NAMALWA (cell line): ENCODE measurements at regions not wholly inside any gene's neighbourhood (a gene's known extent, or its start where the extent isn't known, plus 50 kb on each side); places are given as distances from the start of the nearest gene placed in this dataset.

Experiments
- DNase-seq: peaks from one replicate; pipeline ENCODE4 v3.0.0-alpha.2; 2015; ENCODE audit warnings: low spot score

DNA sequence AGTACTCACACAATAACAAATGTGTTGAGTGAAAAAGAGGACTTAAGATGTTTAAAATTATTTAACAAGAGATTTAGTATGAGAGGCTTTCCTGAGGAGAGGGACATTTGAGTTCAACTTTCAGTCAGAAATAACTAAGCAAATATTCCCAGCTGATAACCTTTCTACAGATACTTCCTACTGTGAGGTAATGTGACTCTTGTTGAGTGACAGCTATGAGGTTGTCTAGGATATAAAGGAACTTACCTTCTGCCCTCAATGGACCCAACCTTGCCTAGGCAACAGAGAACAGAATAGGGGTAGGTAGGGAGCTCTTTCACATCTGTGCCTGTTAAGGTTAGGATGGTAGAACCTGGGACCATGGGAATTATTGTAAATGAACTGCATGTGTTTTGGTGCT is 54.7 kb downstream of the GLUD2 start:
- DNase-seq = no peak

DNA sequence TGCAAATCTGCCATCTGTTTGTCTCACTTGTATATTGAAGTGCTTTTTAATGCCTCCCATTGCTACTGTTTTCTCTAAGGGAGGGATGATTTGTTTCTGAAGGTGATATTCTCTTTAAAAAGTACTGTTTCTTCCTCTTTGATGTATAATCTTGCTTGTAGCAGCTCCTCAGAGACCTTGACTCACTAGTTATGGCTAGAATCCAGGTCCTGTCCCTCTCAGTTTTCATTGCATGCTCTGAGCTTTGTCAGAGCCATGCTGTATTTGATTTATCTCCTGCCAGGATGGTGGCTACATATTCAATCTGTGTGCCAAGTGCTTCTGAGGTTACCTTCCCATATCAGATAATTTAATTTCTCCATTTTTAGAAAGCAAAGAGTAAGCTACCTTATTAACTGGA is 56.0 kb downstream of the GLUD2 start:
- no peak for DNase-seq

DNA sequence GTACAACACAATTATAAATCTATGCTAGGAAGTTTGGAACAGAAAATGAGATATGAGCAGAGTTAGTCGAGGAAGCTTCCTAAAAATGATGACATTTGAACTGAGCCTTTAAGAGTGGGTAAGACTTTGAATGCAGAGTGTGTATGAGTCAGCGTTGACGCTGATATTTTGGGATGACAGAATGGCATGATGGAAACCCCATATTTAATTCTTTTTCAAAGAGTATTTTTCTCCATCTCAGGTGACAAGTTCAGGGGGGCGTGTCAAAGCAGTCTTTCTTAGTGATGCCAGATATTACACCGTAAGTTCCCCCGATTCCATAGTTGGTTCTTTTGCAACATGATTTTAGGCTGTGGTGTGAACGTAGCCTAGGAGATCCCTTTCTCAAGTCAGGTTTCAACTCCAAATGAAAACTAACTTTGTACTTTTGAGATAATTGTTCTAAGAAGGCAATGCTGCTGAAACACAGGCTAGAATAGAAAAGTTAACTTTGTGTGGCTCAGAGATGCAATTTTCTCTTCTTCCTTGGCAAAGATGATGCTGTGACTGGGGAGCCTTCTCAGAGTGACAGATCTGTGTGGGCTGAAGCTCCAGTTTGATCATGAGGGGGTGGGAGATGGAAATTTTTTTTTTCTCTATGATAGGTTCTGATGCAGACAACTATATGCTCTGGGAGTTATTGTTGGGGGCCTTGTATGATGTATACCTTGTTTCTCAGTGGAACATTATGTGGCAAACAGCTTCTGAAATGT is 59.2 kb downstream of the GLUD2 start:
- no peak for DNase-seq

DNA sequence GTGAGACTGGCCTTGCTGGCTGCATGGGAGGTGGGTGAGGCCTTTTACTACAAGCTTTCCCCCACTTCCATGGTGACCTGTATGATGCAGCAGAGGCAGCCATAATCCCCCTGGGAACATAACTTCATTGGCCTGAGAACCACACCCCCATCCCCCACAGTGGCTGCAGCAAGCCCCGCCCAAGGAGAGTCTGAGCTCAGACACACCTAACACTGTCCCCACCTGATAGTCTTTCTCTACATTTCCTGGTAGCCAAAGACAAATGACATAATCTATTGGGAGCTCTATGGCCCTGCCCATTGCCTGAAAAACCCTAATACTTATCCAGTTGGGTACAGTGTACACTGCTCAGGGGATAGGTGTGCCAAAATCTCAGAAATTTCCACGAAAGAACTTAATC is 62.6 kb downstream of the GLUD2 start:
- DNase-seq = no peak

DNA sequence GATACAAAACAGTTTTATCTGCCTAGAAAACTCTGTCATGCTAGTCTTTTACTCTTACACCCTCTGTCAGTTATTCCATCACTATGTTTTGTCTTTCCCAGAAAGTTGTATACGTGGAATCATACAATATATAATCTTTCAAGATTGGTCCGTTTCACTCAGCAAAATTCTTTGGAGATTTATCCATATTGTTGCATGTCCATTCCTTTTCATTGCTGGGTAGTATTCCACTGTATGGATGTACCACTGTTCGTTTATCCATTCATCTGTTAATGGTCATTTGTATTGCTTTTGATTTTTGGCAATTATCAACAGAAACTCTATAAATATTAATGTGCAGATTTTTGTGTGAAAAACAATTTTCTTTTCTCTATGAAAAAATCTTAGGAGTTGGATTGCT is 63.1 kb downstream of the GLUD2 start:
- no peak for DNase-seq

DNA sequence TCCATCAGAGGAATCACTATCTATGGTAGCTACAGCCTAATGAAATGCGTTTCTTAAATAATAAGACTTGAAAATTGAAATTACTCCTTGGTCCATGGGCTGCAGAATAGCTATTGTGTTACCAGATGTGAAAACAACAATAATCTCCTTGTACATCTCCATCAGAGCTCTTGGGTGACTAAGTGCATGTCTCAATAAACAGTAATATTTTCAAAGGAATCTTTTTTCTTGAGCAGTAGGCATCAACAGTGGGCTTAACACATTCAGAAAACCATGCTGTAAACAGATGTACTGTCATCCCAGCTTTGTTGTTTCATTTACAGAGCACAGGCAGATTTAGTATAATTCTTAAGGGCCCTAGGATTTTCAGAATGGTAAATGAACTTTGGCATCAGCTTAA is 67.3 kb downstream of the GLUD2 start:
- DNase-seq = no peak

DNA sequence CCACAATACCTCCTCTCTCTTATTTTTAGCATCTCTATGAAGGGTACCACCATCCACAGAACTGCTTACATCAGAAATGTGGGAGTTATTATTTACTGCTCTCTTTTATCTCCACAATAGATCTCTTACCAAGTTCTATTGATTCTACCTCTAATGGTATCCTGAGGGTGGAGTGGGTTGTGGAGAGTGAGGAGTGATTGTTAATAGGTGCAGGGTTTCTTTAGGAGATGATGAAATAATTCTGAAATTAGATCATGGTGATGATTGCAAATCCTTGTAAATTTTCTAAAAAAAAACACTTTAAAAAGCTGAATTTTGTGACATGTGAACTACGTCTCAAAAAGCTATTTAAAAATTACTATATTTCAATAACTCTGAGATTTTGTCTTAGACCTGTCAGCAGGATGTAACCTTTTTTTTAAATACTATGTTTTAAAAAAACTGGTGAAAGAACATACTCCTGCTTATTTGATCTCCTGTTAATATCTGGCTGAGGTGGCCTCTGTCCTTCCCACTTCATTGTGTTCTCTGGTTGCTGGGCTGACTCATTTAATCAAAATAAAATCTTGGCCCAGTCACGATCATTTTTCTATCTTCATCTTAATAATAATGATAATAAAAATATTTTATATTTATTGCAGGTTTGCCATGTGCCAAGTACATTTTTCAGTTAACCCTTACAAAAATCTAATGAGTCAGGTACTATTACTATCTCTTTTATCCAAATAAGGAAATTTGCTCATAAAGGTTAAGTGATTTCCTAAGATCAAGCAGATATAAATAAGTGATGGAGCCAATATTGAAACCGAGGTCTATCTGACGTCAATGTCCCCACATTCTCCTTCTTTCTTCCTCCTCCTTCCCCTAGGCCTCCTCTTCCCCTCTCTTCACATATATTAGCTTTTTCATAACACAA is 73.5 kb downstream of the GLUD2 start:
- no peak for DNase-seq

DNA sequence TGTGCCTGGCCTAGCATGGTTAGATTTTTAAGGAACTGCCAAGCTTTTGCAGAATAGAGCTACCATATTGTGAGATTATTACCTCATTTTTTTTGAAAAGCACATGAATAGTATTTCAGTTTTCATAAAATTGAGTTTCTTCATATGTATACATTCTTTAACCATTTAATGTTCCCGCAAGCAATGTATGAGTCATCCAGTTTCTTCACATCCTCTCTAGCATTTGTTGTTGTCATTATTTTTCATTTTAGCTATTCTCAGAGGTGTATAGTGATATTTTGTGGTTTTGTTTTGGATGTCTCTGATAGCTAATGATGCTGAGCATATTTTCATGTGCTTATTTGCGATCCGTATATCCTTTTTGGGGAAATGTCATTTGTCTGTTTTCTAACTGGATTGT is 74.9 kb downstream of the GLUD2 start:
- no peak for DNase-seq

DNA sequence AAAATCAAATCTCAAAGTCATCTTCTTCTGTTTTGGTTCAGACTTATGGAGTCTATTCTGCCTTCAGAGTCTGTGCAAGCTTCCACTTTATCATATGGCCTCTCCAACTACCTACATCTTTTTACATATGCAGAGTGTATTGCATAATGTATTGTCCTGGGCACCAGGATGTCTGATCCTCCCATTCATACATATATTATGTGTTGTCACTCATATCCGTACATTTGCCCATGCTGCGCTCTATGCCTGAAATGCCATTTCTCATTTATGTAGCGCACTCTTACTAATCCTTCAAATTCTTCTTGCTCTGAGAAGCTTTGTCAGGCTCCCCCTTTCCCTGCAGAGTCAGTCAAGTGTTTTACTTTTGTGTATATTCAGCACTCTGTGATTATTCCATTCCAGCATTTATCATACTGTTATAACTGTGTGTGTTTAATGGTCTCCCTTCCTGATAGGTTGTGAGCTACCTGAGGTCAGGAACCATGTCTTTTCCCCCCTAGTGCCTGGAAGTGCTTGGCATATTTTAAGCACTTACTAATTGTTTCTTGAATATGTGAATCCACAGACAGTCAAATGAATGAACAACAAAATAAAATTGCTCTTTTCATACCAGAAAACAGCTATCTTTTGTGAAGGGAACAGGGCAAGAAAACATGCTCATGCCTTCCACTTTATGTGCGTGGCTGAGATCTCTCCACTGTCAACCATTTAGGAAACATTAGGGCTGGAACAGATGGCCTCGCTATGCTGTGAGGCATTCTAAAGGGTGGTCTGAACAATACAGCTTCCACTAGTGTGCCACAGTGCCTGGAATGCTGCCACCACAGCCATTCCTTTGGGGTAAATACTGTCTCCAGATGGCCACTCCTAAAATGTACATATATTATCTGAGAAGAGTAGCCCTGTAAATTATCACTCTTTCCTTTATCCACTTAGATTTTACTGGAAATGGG is 81.8 kb downstream of the GLUD2 start:
- no peak for DNase-seq

DNA sequence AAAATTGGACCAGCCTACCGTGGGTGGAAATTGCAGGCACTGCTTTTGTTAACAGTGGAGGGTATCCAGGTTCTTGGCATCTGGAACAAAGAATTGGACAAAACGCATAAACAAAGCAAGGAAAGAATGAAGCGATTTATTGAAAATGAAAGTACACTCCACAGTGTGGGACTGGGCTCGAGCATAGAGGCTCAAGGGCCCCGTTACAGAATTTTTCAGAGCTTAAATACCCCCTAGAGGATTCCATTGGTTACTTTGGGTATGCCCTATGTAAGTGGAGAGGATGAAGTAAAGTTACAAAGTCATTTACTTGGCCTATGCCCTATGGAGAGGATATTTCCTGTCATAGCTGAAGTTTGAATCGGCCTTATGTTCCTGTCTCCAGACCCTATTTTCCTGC is 85.3 kb downstream of the GLUD2 start:
- no peak for DNase-seq

DNA sequence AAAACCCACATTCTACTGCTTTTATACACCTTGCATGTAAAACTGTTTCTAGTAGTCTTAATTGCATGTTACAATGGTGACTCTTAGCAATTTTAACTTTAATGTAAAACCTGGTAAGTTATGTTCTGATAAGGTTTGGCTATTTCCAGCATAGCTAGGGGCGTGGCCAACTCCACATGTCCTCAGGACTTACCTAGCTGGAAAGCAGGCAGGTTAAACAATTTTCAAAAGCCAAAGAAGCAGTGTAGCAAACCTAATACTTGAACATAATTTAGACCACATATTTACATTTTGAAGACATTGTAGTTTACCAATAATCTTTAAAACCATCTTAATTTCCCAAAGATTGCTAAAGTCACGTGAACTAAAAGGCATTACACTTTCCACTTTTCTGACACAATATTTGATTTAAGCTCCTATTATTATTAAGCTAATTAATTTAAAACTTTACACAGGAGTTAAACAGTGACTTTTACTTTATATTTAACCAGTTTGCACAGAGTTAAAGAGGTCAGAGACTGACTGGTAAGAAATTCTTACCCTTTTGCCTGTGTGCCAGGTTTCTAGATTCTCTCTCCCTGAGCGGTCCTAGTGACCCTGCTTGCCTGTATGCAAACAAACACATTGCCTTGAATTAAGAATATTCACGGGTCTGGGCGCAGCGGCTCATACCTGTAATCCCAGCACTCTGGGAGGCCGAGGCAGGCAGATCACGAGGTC is 88.2 kb downstream of the GLUD2 start:
- no peak for DNase-seq

DNA sequence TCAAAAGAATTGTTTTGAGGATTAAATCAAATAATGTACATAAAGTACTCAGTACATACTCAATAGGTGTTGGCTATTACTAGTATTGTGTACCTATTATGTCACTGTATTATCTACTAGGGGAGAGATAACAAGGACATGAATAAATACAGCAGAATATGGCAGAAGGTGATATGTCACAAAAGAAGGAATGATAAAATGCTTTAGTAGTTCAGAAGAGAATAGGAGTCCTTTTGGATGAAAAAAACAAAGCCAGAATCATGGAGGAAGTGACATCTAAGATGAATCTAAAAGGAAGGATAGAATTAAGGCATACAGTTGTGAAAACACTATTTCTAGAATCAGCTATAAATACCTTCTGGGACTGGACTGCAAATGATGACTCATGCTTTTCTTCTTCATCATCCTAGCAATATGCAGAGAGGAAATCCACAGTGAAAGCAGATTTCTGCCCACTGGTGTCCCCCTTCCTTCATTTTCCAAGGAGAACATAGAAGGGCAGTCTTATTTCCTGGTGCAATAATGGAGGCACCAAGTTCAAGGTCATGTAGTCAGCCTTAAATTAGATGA is 98.7 kb downstream of the GLUD2 start:
- DNase-seq = no peak

DNA sequence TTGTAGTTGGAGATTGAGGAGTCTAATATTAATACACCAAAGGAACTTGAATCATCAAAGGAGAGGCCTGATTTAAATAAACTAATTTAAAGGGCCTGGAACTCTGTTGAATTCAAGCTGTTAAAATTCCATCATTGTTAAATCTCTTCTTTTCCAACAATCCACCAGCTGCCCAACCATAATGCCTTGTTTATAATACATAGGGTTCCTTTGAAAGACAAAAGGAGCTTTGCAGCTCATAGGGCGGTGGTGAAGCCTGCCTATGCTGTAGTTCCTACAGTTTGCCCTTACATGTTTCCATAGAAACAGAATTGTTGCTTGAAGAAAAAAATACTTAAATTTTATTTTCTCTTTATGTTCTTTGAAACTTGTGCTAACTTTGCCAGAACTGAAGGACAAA is 102.8 kb downstream of the GLUD2 start:
- DNase-seq = no peak

DNA sequence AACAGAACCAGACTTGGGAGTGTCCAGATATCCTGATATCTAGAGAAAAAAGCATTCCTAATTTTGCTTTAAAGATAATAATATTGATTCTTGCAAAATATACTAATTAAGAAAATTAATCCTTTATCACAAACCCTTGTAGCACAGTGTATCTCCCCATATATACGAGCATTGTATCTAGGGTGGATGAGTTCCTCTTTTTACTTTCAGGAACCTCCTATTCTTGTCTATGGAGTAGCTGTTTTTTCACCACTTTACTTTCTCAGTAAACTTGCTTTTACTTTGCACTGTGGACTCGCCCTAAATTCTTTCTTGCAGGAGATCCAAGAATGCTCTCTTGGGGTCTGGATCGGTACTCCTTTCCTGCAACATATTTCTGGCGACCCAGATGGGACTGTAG is 103.9 kb downstream of the GLUD2 start:
- DNase-seq = peak; percentile 0

DNA sequence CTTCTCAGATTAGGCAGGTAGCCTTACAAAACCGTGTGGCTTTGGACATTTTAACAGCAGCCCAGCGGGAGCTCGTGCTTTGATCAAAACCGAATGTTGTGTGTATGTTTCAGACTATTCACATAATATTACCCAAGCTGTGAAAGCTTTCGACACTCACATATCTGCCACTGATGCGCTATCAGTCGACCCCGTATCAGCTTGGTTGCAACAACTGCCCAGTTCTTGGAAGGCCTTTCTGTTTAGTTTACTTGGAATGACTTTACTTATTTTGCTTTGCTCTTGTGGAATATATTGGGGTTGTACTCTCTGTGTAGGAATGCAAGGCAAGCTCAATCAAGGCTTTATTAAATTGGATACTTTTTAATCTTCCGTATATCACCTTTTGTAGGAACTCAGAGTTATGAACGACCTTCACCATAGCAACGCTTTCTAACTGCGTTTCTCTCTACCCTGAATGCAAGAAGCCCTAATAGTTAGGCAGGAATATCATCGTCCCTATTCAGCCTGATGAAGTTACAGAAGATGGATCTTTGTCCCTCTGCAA is 107.5 kb downstream of the GLUD2 start:
- DNase-seq = no peak

DNA sequence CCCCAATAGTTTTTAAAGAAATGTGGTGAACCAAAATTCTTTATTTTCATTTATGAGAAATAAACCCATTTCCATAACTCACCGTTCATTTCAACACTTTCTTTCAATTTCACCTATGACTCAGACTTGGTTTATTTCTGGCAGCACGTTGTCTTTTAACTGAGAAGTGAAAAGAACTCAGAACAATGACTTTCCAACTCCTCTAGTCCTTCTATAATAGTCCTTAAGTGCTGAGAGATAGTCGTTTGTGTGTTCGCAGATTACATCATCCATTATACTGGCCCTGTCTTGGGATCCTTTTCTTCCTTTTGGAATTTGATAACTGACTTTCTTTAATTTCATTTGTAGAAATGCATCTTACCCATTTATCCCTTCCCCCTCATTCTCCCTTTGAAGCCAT is 113.6 kb downstream of the GLUD2 start:
- DNase-seq = no peak

DNA sequence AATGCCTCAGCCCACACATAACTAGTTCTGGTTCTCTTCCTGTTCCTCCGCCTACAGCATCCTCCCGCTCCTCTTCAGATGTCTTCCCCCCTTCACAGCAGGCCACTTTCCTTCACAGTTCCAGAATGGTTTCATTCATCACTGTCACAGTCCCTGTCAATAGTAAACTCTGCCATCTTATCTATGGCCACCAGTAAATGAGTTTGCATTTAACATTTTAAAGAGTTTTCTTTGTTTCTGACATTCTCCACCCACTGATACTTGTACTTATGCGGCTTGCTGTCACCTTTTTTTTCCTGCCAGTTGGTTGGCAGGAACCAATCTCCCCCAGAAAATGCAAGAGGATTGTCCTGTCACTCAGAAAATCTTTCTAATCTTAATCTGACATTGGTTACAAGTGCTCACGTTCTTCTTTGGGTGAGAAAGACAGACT is 114.1 kb downstream of the GLUD2 start:
- DNase-seq = no peak

DNA sequence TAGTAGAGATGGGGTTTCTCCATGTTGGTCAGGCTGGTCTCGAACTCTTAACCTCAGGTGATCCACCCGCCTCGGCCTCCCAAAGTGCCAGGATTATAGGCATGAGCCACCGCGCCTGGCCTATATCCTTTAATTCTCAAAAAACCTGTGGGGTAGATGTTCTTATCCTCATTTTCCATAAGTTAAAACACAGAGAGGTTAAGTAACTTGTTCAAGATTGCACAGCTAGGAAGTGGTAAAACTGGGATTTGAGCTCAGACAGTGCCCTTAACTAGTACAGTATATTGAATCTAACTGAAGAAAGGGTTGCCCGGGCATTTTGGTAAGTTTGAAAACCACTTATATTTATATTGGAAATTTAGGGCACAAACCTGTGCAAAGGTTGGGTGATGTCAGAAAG is 116.0 kb downstream of the GLUD2 start:
- DNase-seq = no peak

DNA sequence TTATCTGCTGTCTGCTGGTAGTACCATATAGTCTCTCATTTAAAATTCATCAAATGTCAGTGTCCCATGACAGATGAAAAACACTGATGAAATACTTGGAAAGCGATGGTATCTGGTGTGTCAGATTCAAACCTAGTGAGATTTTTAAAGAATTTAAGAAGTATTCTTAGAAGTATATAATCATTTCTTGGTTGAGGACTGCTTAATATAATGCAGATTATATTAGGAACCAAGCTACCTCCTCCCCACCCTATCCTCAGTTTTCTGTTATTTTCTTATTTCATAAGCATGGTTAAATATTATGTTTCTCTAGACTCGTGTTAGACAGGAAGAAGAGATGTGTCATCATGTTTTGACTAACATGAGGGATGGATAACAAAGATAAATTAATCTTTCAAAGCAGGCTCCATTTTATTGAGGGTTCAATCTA is 118.5 kb downstream of the GLUD2 start:
- DNase-seq = no peak

DNA sequence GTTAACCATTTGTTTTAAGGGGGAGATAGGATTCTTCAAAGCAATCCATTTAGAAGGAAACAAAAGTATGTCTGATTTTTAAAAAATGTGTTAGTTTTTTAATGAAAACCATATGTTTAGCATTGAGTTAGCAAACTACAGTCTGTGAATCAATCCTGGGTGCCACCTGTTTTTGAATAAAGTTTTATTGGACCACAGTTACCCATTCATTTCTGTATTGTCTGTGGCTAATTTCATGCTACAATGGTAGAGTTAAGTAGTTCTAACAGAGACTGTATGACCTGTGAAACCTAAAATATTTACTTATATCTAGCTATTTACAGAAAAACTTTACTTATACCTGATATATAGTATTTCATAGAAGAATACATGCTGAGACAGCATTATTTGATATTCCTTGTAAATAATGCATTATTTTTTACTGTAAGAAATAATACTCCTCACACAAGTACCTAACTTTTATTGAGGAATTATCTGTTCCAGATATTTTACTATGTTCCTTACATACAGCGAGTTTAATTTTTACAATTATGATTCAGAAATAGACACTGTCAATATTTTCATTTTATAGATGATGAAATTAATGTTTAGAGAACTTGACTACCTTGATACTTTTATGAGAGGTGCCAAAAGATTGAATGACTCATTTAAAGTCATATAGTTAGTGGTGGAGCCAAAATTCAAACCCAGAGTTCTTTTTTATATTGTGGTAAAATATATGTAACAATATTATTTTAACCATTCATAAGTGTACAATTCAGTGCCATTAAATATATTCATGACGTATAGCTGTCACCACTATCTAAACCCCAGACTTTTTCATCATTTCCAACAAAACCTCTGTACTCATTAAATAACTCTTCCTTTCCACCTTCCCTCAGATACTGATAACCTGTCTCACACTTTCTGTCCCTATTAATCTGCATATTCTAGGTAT is 122.0 kb downstream of the GLUD2 start:
- no peak for DNase-seq
